Caki2 (cell line): ENCODE measurements at regions not wholly inside any gene's neighbourhood (a gene's known extent, or its start where the extent isn't known, plus 50 kb on each side); places are given as distances from the start of the nearest gene placed in this dataset.
A peak's percentile ranks its signal among the peaks of the same experiment; 100 is the strongest.

Source experiments
- DNase-seq: peaks from one replicate; pipeline ENCODE4 v3.0.0-alpha.2; 2015; ENCODE audit warnings: low read depth
- in situ Hi-C: cut with HindIII; loops from 2 replicates; pipeline ENCODE4 v1.10.0; 2016; ENCODE audit warnings: low sequenced_read_pairs, low pct_unique_long_range_greater_than_20kb, mixed read lengths

- in situ Hi-C loops: no loop called here
- no peak for DNase-seq
These were observed 524.1 kb downstream of the PLCL1 start for GRCh38 chr2:198328454-198328853.

- no peak for DNase-seq
- in situ Hi-C loops: no loop called here
These were observed 523.1 kb downstream of the PLCL1 start for GRCh38 chr2:198327526-198327925.

GRCh38 chr2:198326431-198326830, 522.0 kb downstream of the PLCL1 start:
- DNase-seq: no peak
- in situ Hi-C loops: no loop called here

GRCh38 chr2:198325359-198325758, 521.0 kb downstream of the PLCL1 start:
- in situ Hi-C loops: no loop called here
- no peak for DNase-seq

- DNase-seq: no peak
- in situ Hi-C loops: no loop called here
These were observed 519.7 kb downstream of the PLCL1 start for GRCh38 chr2:198324071-198324470.

- in situ Hi-C loops: no loop called here
- DNase-seq: no peak
These were observed 517.9 kb downstream of the PLCL1 start for GRCh38 chr2:198322275-198322674.

- no peak for DNase-seq
- in situ Hi-C loops: no loop called here
These were observed 517.2 kb downstream of the PLCL1 start for GRCh38 chr2:198321522-198322088.

- in situ Hi-C loops: no loop called here
- DNase-seq: no peak
These were observed 512.5 kb downstream of the PLCL1 start for GRCh38 chr2:198316852-198317396.

GRCh38 chr2:198315791-198316630, 511.6 kb downstream of the PLCL1 start:
- DNase-seq: no peak
- in situ Hi-C loops: no loop called here

- in situ Hi-C loops: no loop called here
- peak; percentile 25 for DNase-seq
These were observed 510.3 kb downstream of the PLCL1 start for GRCh38 chr2:198314559-198315153.

- no peak for DNase-seq
- in situ Hi-C loops: no loop called here
These were observed 508.4 kb downstream of the PLCL1 start for GRCh38 chr2:198312596-198313483.

GRCh38 chr2:198311020-198311419, 506.6 kb downstream of the PLCL1 start:
- in situ Hi-C loops: no loop called here

GRCh38 chr2:198309673-198310280, 505.4 kb downstream of the PLCL1 start:
- in situ Hi-C loops: no loop called here

More at GRCh38 chr2:198311020-198311419, 506.6 kb downstream of the PLCL1 start:
- DNase-seq: no peak

GRCh38 chr2:198309081-198309480, 504.7 kb downstream of the PLCL1 start:
- in situ Hi-C loops: no loop called here

More at GRCh38 chr2:198309673-198310280, 505.4 kb downstream of the PLCL1 start:
- DNase-seq: peak; percentile 17

GRCh38 chr2:198308368-198308767, 504.0 kb downstream of the PLCL1 start:
- in situ Hi-C loops: no loop called here

More at GRCh38 chr2:198309081-198309480, 504.7 kb downstream of the PLCL1 start:
- no peak for DNase-seq

GRCh38 chr2:198307093-198307492, 502.7 kb downstream of the PLCL1 start:
- in situ Hi-C loops: no loop called here
- DNase-seq: no peak

More at GRCh38 chr2:198308368-198308767, 504.0 kb downstream of the PLCL1 start:
- no peak for DNase-seq

GRCh38 chr2:198304859-198305258, 500.5 kb downstream of the PLCL1 start:
- in situ Hi-C loops: no loop called here
- no peak for DNase-seq

- no peak for DNase-seq
- in situ Hi-C loops: no loop called here
These were observed 493.0 kb downstream of the PLCL1 start for GRCh38 chr2:198297350-198297749.
